SK-N-DZ (cell line): ENCODE measurements at regions not wholly inside any gene's neighbourhood (a gene's known extent, or its start where the extent isn't known, plus 50 kb on each side); places are given as distances from the start of the nearest gene placed in this dataset.

Experiments used
- DNase-seq: peaks from one replicate; pipeline ENCODE4 v3.0.0-alpha.2; 2015; ENCODE audit warnings: low spot score

- DNase-seq: no peak
Observed at GRCh38 chr14:26004342-26004741, 593.5 kb downstream of the NOVA1 start.

- no peak for DNase-seq
Observed at GRCh38 chr14:25993830-25994229, 604.0 kb downstream of the NOVA1 start.

DNA sequence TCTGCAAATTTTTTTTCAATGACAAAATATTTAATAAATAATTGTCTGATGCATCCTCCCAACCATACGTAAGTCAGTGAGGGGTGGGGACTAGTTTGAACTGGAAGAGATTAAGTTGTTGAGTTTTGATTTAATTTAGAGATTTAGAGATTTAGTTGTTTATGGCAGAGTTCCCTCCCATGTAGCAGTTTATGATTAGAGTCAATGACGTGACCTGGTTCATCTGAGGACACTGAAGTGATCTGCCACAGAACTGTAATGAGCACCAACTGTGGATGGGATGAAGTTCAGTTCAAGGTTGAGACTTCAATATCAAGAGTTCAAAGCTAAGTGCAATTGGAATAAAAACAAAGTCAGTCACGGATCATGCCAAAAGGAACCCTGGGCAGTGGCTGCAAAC, 609.3 kb downstream of the NOVA1 start:
- no peak for DNase-seq

DNA sequence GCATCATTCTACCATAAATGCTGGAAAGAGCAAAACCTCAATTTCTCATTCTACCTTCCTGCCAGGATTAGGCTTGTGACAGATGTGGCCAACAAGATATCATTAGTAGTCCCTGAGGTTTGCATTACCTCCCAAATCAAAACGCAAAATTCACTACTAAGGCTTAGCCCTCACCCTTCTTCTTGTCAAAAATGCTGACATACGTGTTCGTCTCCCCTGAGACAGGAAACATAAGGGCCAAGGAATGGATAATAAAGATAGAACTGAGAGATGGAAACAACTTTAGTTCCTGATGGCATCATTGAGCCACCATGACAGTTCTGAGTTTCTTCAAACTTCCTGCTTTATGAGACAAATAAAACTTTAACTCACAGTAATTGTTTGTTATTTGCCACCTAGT, 642.1 kb downstream of the NOVA1 start:
- DNase-seq: no peak

DNA sequence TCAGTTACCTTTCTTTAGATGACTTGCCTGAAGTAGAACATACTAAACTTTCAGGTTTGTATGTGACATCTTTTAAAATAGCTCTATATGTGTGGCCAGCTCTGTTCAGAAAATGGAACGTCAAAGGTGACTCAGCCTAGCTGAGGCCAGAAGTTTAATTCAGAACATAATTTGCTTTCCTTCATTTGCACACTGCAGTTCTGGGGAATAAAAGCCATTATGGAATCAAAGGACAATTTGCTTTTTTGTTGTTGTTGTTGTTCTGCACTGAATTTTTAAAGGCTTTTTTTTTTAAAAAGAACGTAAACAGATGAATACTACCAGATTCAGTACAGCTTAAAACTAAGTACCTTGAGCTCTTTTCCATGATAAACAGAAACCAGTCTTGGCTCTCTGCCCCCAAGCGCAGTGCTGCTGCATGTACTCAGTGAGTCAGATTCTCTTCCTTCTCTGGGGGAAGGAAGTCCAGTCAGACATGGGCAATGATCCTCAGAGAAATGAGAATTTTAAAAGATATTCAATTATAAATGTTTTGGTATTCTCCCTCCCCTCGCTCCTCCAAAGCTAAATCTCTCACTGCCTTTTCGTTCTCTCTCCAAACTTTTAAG, 644.2 kb downstream of the NOVA1 start:
- no peak for DNase-seq

DNA sequence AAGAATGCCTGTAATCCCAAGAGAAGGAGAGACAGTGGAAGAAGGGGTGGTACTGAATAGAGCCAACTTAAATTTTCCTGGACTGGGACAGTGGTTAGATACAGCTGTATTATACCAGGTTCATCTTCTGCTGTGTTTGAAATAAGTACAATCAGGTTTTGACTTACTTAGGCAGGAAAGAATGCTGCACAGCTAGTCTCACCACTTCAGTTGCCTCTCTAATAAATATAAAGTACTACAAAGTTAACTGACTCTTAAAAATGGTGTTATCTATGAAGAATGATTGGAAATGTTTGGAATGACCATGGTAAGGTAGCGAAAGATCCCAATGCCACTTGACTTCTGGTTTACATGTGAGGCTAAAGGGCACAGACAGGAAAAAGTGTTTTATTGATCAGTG, 652.1 kb downstream of the NOVA1 start:
- DNase-seq: no peak

GRCh38 chr14:25944020-25944419, 653.8 kb downstream of the NOVA1 start:
- no peak for DNase-seq

GRCh38 chr14:25943329-25943728, 654.5 kb downstream of the NOVA1 start:
- DNase-seq: no peak

- DNase-seq: no peak
Observed at GRCh38 chr14:25942090-25942489, 655.7 kb downstream of the NOVA1 start.

GRCh38 chr14:25933731-25934130, 664.1 kb downstream of the NOVA1 start:
- no peak for DNase-seq

GRCh38 chr14:25929881-25930615, 667.8 kb downstream of the NOVA1 start:
- DNase-seq: no peak

DNA sequence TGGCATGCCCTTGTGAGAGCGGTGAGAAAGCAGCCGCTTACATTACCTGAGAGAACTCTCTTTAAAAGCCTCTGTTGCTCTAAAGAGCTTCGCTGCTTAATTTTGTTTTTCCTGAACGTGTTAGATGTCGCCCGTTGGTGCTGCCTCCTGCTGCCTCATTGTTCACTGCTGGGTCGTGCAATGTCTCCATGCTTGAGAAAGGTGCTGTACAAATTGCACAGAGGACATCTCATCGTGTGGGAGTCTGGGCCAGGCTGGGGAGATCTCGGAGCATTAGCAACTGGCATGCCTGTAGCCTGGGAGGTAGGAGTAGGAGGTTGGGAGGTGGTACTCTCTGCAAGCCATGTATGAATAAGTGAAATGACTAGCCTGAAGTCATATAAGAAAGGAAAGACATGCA, 686.0 kb downstream of the NOVA1 start:
- DNase-seq: no peak

DNA sequence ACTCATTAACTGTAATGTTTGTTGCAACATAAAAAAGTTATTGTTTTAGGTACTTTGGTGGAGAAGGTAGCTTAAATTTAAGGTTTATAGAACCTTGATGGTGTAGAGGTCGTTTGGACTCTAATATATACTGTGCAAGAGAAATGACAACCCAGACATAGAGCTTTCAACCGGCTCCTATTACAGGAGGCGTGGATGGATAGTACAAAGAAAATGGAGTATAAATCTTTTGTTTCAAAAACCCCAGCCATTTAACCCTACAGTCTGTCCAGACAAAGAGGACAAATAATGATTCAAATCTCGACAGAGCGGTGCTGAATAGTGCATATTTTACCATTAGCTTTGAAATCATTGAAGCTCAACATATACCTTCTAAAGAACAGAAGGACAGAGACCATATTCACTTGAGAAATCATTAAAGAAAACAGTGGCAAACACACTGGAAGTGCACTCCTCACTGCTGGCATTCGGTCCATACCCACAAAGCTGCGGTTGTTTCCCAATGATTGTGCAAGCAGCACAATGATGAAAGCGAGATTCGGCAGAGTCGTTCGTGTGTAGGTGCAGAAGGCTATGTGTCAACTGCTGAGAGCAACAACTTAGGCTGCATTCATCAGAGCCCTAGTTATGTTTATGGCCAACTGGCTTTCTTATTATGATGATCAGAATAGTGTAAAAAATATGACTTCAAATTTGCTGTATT, 688.6 kb downstream of the NOVA1 start:
- no peak for DNase-seq

GRCh38 chr14:25908277-25909044, 689.4 kb downstream of the NOVA1 start:
- no peak for DNase-seq

- no peak for DNase-seq
Observed at GRCh38 chr14:25904446-25904845, 693.4 kb downstream of the NOVA1 start.

- no peak for DNase-seq
Observed at GRCh38 chr14:25899197-25899596, 698.6 kb downstream of the NOVA1 start.

DNA sequence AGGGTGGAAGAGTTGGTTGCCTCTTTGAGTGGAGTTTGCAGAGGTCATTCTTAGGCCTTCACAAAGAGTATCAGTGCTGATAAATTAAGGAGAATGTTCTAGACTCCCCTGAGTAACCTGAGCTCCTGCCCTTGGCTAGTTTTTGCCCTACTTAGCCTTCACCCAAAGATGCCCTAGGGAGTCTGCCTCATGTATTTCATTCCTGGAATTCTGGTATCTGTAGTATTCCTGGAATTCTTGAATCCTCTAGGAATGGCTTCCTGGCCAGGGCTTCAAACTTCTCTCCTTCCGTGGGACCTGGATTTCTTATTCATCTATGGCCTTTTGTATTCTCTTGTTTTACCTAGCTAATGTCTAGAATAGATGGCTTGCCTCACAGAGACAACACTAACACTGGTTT, 701.1 kb downstream of the NOVA1 start:
- no peak for DNase-seq

DNA sequence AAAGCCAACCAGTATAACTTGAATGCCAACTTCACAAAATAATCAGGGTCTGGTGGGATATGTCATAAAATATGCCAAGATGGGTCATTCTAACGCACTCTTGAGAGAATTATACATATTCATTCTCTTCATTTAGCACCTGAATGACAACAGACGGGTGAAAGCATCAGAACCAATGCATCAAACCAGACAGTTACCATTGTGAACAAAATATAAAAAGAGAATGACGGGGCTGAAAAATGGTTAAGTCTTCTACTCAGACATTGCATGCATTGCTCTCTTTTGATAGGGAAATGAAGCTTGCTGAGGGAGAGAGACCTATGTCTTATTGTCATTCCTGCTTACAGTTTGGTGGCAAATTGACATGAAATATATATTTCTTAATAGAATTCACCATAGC, 702.1 kb downstream of the NOVA1 start:
- DNase-seq: no peak

- no peak for DNase-seq
Observed at GRCh38 chr14:25887251-25887878, 710.5 kb downstream of the NOVA1 start.

- DNase-seq: no peak
Observed at GRCh38 chr14:25884657-25885056, 713.2 kb downstream of the NOVA1 start.

- DNase-seq: no peak
Observed at GRCh38 chr14:25882899-25883298, 714.9 kb downstream of the NOVA1 start.

DNA sequence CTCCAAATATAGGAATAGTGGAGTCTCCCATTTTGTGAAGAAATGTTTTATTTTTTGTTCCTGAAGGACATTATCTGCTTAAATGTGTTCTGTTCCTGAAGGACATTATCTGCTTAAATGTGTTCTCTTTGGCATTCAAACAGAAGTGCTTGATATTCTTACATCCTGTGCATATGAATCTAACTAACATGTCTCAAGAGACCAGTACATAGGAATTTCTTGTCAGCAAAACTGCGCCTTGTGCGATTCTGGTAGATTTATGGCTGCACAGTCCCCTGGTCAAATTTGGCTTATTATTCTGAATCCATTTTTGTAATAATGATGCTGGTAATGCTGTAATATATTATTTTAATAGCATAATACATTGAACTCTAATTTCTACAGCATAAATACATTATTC, 722.4 kb downstream of the NOVA1 start:
- no peak for DNase-seq
